ENCODE measurements at regions not wholly inside any gene's neighbourhood (a gene's known extent, or its start where the extent isn't known, plus 50 kb on each side); places are given as distances from the start of the nearest gene placed in this dataset.
"Not testable (repeated sequence)": the region's sequence is repeated elsewhere in the genome, so short reads cannot be mapped to it uniquely, and the experiment has no call there.

DNA sequence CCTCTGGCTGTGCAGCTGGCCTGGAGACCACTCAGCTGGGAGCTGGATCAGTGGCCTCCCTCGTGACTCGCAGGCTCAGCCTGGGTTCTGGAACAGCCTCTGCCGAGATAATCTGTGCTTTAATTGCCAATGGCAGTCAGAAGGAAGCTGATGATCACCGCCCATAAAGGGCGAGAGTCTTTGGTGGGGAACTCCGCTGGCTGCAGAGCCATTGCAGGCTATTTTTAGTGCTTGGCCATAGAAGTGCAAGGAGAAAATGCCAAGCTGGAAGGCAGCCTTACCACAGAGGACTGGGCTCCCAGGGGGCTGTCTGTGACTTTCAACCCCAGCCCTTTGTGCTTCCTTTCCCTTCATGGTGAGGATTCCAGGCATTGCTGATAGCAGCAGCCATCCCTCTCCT is 62.2 kb upstream of the TENM4 start:
- no peak for DNase-seq

GRCh38 chr11:79501707-79502106 is 60.9 kb upstream of the TENM4 start:
- DNase-seq, result no peak

DNA sequence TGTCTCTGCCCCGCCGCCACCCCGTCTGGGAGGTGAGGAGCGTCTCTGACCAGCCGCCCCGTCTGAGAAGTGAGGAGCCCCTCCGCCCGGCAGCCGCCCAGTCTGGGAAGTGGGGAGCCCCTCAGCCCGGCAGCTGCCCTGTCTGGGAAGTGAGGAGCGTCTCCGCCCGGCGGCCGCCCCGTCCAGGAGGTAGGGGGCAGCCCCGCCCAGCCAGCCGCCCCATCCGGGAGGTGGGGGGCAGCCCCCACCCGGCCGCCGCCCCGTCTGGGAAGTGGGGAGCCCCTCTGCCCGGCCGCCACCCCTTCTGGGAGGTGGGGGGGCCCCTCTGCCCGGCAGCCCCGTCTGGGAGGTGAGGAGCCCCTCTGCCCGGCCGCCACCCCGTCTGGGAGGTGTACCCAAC is 59.1 kb upstream of the TENM4 start:
- not testable (repeated sequence) for DNase-seq

DNA sequence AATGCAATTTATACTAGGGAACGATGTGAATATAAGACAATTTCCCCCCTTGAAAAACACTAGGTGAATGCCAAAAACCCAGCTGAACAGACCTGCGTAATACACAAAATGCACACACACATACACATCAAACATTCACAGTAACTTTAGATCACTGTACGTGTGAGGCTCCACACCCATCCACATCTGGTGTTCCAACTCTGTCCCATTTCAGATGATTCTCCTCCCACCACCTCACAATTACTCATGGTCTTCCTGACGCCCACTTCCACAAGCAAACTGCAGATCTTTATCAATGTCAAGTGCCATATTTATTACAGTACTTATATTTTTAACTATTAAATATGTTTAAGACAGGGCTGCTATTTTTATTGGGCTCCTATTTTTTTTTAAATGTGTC is 57.8 kb upstream of the TENM4 start:
- DNase-seq, result no peak

DNA sequence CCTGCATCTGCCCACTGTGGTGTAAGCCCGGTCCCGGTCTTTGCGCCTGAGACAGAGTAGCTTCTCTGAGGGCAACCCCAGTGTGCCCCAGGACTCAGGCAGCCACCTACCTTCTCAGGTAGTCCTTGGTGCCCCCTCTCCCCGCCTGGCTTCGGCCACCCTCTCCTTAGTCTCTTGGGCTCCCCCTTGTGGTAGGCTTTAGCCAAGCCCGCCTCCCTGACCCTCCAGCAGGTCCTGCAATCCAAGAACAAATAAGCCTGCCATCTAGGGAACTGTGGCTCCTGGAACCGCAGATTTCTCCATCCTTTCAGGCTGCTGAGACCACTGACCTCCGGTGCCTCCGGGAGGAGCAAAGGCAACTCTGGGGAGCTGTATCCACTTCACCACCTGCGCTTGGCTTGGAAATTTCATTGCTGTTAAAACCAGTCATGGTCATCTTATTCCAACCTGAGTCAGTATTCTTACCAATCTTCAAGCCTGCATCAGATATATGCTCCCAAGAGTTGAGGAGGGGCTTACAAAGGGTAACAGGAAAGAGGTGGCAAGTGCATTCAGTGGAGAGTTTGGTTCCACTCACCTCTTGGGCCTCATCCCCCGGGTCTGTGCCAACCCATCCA is 52.8 kb upstream of the TENM4 start:
- peak; percentile 48 for DNase-seq

- no peak for DNase-seq
These were observed 51.2 kb upstream of the TENM4 start for GRCh38 chr11:79492008-79492407.

Data from NCI-H2171 treated with DMSO at 0.1 percent for 48 hours (cell line).